GM19238 (cell line): ENCODE measurements at regions not wholly inside any gene's neighbourhood (a gene's known extent, or its start where the extent isn't known, plus 50 kb on each side); places are given as distances from the start of the nearest gene placed in this dataset.

Source experiments
- DNase-seq: peaks from one replicate; pipeline ENCODE4 v3.0.0; 2011; ENCODE audit warnings: low spot score; ENCODE audit not compliant: insufficient read length

GRCh38 chr6:104428184-104428583 lies 431.5 kb downstream of the HACE1 start:
- no peak for DNase-seq

- DNase-seq = no peak
Measured at GRCh38 chr6:104423691-104424090, 436.0 kb downstream of the HACE1 start.

- no peak for DNase-seq
Measured at GRCh38 chr6:104421650-104422049, 438.1 kb downstream of the HACE1 start.

- DNase-seq = no peak
Measured at GRCh38 chr6:104418839-104419238, 440.9 kb downstream of the HACE1 start.

- no peak for DNase-seq
Measured at GRCh38 chr6:104418125-104418524, 441.6 kb downstream of the HACE1 start.

- no peak for DNase-seq
Measured at GRCh38 chr6:104414723-104415122, 445.0 kb downstream of the HACE1 start.

- DNase-seq = no peak
Measured at GRCh38 chr6:104413767-104414166, 446.0 kb downstream of the HACE1 start.

GRCh38 chr6:104411302-104411701 lies 448.4 kb downstream of the HACE1 start:
- DNase-seq = no peak

GRCh38 chr6:104409913-104410312 lies 449.8 kb downstream of the HACE1 start:
- DNase-seq = no peak

GRCh38 chr6:104407957-104408356 lies 451.8 kb downstream of the HACE1 start:
- DNase-seq = no peak

GRCh38 chr6:104404377-104404776 lies 455.3 kb downstream of the HACE1 start:
- DNase-seq = no peak

- no peak for DNase-seq
Measured at GRCh38 chr6:104402572-104402971, 457.1 kb downstream of the HACE1 start.

GRCh38 chr6:104401926-104402325 lies 457.8 kb downstream of the HACE1 start:
- DNase-seq = no peak

- no peak for DNase-seq
Measured at GRCh38 chr6:104400844-104401243, 458.9 kb downstream of the HACE1 start.

- DNase-seq = no peak
Measured at GRCh38 chr6:104396077-104396476, 463.6 kb downstream of the HACE1 start.

GRCh38 chr6:104381907-104382306 lies 477.8 kb downstream of the HACE1 start:
- no peak for DNase-seq

- DNase-seq = no peak
Measured at GRCh38 chr6:104365451-104366234, 494.1 kb downstream of the HACE1 start.

- DNase-seq = no peak
Measured at GRCh38 chr6:104357928-104358327, 501.8 kb downstream of the HACE1 start.

GRCh38 chr6:104356197-104356596 lies 503.5 kb downstream of the HACE1 start:
- DNase-seq = no peak

- DNase-seq = no peak
Measured at GRCh38 chr6:104349191-104349590, 510.5 kb downstream of the HACE1 start.

GRCh38 chr6:104344223-104344622 lies 515.5 kb downstream of the HACE1 start:
- no peak for DNase-seq

GRCh38 chr6:104332364-104332763 lies 527.4 kb downstream of the HACE1 start:
- no peak for DNase-seq

GRCh38 chr6:104326173-104327001 lies 533.3 kb downstream of the HACE1 start:
- DNase-seq = no peak
